IMR-90 (cell line): ENCODE measurements at regions not wholly inside any gene's neighbourhood (a gene's known extent, or its start where the extent isn't known, plus 50 kb on each side); places are given as distances from the start of the nearest gene placed in this dataset.

Experiments used
- BHLHE40 ChIP-seq: fragments of 150-350 bp; IDR thresholded peaks from 2 replicates; pipeline ENCODE4 v1.6.1; 2016; ENCODE audit warnings: mild to moderate bottlenecking, low read depth, low read length
- CEBPB ChIP-seq: IDR thresholded peaks from 2 replicates; pipeline ENCODE4 v1.6.1; 2012; ENCODE audit warnings: low read depth, low read length, improper control_type of control experiment
- CHD1 ChIP-seq: IDR thresholded peaks from 2 replicates; pipeline ENCODE4 v1.6.1; 2012; ENCODE audit warnings: low read depth, low read length, improper control_type of control experiment
- CTCF ChIP-seq: conservative IDR thresholded peaks from 2 replicates; pipeline ENCODE4 v1.5.1; 2012; ENCODE audit warnings: mild to moderate bottlenecking, low read depth, low read length, improper control_type of control experiment
- FOS ChIP-seq: fragments of 150-350 bp; IDR thresholded peaks from 2 replicates; pipeline ENCODE4 v1.6.1; 2016; ENCODE audit warnings: low read depth, low read length
- MAFK ChIP-seq: IDR thresholded peaks from 2 replicates; pipeline ENCODE4 v1.6.1; 2012; ENCODE audit warnings: low read depth, low read length, improper control_type of control experiment
- MAZ ChIP-seq: IDR thresholded peaks from 2 replicates; pipeline ENCODE4 v1.6.1; 2012; ENCODE audit warnings: low read depth, mild to moderate bottlenecking, low read length, improper control_type of control experiment, moderate library complexity, borderline replicate concordance
- NFE2L2 ChIP-seq: fragments of 150-350 bp; IDR thresholded peaks from 2 replicates; pipeline ENCODE4 v1.6.1; 2016; ENCODE audit warnings: low read depth, mild to moderate bottlenecking, low read length
- POLR2A ChIP-seq: IDR thresholded peaks from 2 replicates; pipeline ENCODE4 v1.6.1; 2012; ENCODE audit warnings: mild to moderate bottlenecking, low read depth, low read length
- RAD21 ChIP-seq: IDR thresholded peaks from 2 replicates; pipeline ENCODE4 v1.6.1; 2012; ENCODE audit warnings: low read length, improper control_type of control experiment
- RCOR1 ChIP-seq: IDR thresholded peaks from 2 replicates; pipeline ENCODE4 v1.6.1; 2012; ENCODE audit warnings: mild to moderate bottlenecking, low read length, improper control_type of control experiment; ENCODE audit not compliant: insufficient replicate concordance
- RFX5 ChIP-seq: IDR thresholded peaks from 2 replicates; pipeline ENCODE4 v1.8.0; 2012; ENCODE audit warnings: low read depth, mild to moderate bottlenecking, low read length, moderate library complexity
- SMC3 ChIP-seq: fragments of 150-350 bp; IDR thresholded peaks from 2 replicates; pipeline ENCODE4 v1.6.1; 2016; ENCODE audit warnings: low read depth, mild to moderate bottlenecking, antibody characterized with exemption, low read length, moderate library complexity
- USF2 ChIP-seq: fragments of 150-350 bp; IDR thresholded peaks from 2 replicates; pipeline ENCODE4 v1.6.1; 2017; ENCODE audit warnings: mild to moderate bottlenecking, antibody characterized with exemption, low read length, low read depth

DNA sequence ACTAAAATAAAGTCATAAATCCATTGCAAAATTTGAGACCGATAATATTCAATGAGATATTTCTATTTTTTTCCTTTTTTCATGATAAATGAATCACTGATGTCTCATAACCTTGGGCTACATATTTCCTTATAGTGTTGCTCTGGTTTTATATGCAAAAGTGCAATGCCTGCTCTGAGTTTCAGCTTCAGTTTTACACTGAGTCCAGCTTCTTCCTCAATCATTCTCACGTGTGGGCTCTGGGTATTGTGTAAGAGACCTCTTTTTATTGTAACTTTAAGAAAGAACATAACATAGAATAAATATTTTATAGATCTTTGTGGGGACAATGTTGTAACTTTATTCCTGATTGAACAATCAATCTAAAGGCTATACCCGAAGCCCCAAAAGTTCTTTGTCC is 280.2 kb upstream of the EDNRB start:
- TF ChIP-seq POLR2A, result no peak
- TF ChIP-seq CTCF, result no peak
- TF ChIP-seq RFX5, result no peak
- no peak for TF ChIP-seq CEBPB
- TF ChIP-seq MAZ, result no peak
- no peak for TF ChIP-seq SMC3
- no peak for TF ChIP-seq RAD21
- TF ChIP-seq CHD1, result no peak
- TF ChIP-seq BHLHE40, result no peak
- TF ChIP-seq USF2, result no peak
- no peak for TF ChIP-seq MAFK
- TF ChIP-seq RCOR1, result no peak
- TF ChIP-seq FOS, result no peak
- TF ChIP-seq NFE2L2, result no peak
